Lower leg skin (tissue), 3 donors: ENCODE measurements at regions not wholly inside any gene's neighbourhood (a gene's known extent, or its start where the extent isn't known, plus 50 kb on each side); places are given as distances from the start of the nearest gene placed in this dataset.
"Not testable (repeated sequence)": the region's sequence is repeated elsewhere in the genome, so short reads cannot be mapped to it uniquely, and the experiment has no call there.

Experiments
- POLR2A ChIP-seq, 2 donors: fragments of 450-650 bp; IDR thresholded peaks; one replicate each; pipeline ENCODE4 v1.6.1; 2016 to 2017; ENCODE audit warnings: antibody characterized with exemption in 2 of 2, mild to moderate bottlenecking in 1 of 2, moderate library complexity in 1 of 2
- TF ChIP-seq, protein P1 (sequence below), 3 donors: fragments of 450-650 bp; IDR thresholded peaks; one replicate each; pipeline ENCODE4 v1.5.1; 2016; ENCODE audit warnings: antibody characterized with exemption in 3 of 3, mild to moderate bottlenecking in 3 of 3, moderate library complexity in 2 of 3

DNA sequence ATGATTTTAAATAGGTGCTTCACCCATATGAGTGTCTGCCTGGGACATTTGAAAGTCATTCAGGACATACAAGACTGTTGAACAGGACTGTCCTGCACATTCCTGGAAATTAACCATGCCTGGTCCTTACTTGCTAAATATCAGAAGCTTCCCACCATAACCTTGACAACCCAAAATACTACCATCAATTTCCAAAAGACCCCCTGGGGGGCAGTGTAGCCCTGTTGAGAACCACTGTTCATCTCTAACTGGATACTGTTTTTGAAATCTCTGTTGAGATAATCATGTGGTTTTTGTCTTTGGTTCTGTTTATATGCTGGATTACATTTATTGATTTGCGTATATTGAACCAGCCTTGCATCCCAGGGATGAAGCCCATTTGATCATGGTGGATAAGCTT lies 123.8 kb upstream of the ARHGEF26 start:
- TF ChIP-seq POLR2A (IDR thresholded peaks at IDR 0.05) = not testable (repeated sequence)
- TF ChIP-seq, protein P1, sequence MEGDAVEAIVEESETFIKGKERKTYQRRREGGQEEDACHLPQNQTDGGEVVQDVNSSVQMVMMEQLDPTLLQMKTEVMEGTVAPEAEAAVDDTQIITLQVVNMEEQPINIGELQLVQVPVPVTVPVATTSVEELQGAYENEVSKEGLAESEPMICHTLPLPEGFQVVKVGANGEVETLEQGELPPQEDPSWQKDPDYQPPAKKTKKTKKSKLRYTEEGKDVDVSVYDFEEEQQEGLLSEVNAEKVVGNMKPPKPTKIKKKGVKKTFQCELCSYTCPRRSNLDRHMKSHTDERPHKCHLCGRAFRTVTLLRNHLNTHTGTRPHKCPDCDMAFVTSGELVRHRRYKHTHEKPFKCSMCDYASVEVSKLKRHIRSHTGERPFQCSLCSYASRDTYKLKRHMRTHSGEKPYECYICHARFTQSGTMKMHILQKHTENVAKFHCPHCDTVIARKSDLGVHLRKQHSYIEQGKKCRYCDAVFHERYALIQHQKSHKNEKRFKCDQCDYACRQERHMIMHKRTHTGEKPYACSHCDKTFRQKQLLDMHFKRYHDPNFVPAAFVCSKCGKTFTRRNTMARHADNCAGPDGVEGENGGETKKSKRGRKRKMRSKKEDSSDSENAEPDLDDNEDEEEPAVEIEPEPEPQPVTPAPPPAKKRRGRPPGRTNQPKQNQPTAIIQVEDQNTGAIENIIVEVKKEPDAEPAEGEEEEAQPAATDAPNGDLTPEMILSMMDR (IDR thresholded peaks at IDR 0.05) = not testable (repeated sequence)
